LNCaP clone FGC (cell line): ENCODE measurements at regions not wholly inside any gene's neighbourhood (a gene's known extent, or its start where the extent isn't known, plus 50 kb on each side); places are given as distances from the start of the nearest gene placed in this dataset.
"Not testable (repeated sequence)": the region's sequence is repeated elsewhere in the genome, so short reads cannot be mapped to it uniquely, and the experiment has no call there.

Source experiments
- DNase-seq: peaks from one replicate; pipeline ENCODE4 v3.0.0-alpha.2; 2011; ENCODE audit warnings: low read depth
- H3K4me3 ChIP-seq: 2 replicates; pipeline ENCODE4 v1.5.1; 2011; ENCODE audit warnings: mild to moderate bottlenecking, low read depth, low read length, control low read depth
- TF ChIP-seq, protein P1 (sequence below): IDR thresholded peaks from 2 replicates; pipeline ENCODE4 v1.5.1; 2012; ENCODE audit warnings: mild to moderate bottlenecking; ENCODE audit not compliant: control insufficient read depth, insufficient read depth; ENCODE audit errors: extremely low read depth

DNA sequence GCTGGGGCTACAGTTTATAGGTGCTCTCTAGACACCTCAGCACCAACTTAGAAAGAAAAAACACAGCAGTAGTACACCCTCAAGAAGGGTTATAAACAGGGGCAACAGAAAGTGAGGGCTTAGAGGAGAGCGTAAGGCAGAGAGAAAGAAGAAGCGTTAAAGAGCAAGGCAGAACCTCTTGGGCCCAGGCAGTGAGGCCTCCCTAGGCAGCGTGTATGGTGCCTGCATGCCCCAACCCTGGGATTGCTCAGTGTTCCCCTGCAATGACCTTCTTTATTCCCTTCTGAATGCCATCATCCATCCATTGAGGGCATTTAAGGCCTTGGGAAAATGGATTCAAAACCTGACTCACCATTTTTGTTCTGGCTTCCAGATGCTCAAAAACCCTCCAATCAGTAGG lies 130.0 kb upstream of the ARG1 start:
- H3K4me3 ChIP-seq: no peak overlapping the region
- no peak for DNase-seq
- TF ChIP-seq, protein P1, sequence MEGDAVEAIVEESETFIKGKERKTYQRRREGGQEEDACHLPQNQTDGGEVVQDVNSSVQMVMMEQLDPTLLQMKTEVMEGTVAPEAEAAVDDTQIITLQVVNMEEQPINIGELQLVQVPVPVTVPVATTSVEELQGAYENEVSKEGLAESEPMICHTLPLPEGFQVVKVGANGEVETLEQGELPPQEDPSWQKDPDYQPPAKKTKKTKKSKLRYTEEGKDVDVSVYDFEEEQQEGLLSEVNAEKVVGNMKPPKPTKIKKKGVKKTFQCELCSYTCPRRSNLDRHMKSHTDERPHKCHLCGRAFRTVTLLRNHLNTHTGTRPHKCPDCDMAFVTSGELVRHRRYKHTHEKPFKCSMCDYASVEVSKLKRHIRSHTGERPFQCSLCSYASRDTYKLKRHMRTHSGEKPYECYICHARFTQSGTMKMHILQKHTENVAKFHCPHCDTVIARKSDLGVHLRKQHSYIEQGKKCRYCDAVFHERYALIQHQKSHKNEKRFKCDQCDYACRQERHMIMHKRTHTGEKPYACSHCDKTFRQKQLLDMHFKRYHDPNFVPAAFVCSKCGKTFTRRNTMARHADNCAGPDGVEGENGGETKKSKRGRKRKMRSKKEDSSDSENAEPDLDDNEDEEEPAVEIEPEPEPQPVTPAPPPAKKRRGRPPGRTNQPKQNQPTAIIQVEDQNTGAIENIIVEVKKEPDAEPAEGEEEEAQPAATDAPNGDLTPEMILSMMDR: no peak

DNA sequence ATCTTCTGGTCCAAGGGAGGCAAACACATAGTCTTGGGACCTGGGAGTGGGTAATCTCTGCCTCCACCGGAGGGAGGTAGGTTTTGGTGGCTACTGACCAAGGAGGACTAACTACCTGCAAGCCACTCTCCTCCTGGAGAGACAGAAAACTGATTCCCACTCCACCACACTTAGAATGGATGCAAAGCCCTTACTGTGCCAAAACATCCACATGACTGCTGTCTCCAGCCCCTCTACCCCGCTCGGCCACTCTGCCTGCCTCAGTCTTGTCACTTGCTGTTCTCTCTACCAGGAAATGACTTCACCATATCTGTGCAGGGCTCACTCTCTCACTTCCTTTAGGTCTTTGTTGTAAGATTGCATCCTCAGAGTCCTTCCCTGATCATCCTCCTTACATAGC lies 129.5 kb upstream of the ARG1 start:
- H3K4me3 ChIP-seq: no peak overlapping the region
- DNase-seq: no peak
- TF ChIP-seq, protein P1: no peak

DNA sequence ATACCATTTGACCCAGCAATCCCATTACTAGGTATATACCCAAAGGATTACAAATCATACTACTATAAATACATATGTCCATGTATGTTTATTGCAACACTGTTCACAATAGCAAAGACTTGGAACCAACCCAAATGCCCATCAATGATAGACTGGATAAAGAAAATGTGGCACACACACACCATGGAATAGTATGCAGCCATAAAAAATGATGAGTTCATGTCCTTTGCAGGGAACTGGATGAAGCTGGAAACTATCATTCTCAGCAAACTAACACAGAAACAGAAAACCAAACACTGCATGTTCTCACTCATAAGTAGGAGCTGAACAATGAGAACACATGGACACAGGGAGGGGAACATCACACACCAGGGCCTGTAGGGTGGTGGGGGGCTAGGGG lies 127.7 kb upstream of the ARG1 start:
- DNase-seq, H3K4me3 ChIP-seq: not testable (repeated sequence)

DNA sequence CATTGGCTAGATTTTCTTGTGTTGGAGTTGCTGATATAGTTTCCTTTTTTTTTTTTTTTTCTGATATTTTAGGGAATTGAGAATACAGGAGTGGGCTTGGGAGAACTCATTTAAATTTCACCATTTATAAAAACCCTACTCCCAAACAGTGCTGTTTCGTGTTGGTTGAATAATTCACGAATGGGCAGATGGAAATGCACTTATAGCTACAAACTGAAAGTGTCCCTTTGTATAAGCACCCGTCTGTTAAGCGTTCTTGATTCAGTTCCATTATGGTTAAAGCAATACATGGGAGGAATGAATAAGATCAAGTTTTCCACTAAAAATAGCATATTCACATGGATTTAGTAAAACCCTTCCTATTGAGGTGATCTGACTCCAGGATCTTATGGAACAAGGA lies 122.2 kb upstream of the ARG1 start:
- no peak overlapping the region for H3K4me3 ChIP-seq
- DNase-seq: no peak
- TF ChIP-seq, protein P1: no peak

DNA sequence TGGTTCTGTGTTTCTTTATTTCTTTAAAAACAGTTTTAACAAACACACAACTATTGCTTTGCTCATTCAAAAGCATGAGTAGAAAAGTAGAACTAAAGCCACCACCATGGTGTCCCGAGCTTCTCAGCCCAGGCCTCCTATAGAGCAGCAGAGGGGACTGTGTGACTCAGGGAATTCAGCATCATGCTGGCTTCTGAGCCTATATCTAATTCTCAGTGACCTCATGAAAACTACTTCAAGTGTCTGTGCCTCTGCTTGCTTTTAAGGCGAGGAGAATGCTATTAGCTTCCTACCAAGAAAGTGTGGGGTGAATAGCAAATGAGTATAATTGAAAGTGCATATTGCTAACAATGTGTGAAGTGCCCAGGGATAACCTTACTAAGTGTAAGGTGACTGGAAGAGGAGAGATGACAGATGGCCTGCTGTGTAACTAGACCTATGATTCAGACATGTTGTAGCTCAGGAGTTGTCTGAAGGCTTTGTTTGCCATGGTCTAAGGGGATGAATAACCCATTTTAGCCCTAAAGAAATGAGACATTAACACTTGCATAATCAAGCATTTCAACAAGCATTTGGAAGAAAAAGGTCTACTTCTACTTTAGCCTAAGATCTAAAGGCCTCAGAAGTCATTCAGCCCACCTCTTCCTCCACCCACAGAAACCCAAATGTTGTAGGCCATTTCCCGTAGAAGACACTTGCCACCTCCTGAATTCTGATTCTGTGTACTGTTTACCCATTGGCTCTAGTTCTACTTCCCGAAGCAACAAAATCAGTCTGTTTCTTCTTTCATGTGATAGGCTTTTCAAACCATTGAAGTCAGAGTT lies 121.5 kb upstream of the ARG1 start:
- no peak for DNase-seq
- H3K4me3 ChIP-seq: no peak overlapping the region
- TF ChIP-seq, protein P1: no peak

DNA sequence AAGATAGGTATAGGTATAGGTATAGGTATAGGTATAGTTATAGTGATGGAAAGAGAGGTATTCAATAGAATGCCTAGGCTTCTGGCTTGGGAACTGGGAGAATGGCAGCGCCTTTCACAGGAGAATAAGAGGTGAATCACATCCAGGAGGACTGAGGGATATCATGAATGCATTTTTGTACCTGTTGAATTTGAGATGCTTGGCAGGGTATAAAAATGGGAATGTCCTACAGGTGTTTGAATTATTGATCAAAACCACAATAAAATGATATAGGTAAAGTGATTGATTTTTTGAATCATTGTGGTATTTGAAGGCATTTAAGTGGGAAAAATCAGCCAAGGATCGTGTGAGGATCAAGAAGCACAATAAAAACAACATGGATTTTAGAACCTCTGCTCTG lies 119.2 kb upstream of the ARG1 start:
- TF ChIP-seq, protein P1: no peak
- H3K4me3 ChIP-seq: no peak overlapping the region
- DNase-seq: no peak

GRCh38 chr6:131456565-131456964 lies 116.5 kb upstream of the ARG1 start:
- TF ChIP-seq, protein P1: no peak
- H3K4me3 ChIP-seq: no peak overlapping the region
- no peak for DNase-seq

- TF ChIP-seq, protein P1: no peak
- no peak overlapping the region for H3K4me3 ChIP-seq
- peak; percentile 87 for DNase-seq
Observed at GRCh38 chr6:131459005-131459404, 114.0 kb upstream of the ARG1 start.
